ENCODE measurements at regions not wholly inside any gene's neighbourhood (a gene's known extent, or its start where the extent isn't known, plus 50 kb on each side); places are given as distances from the start of the nearest gene placed in this dataset.

GRCh38 chr17:77068915-77069314, 71.9 kb upstream of the SEC14L1 start:
- TF ChIP-seq EZH2 (IDR thresholded peaks at IDR 0.05; ENCODE audit: borderline replicate concordance, low read depth, low read length, severe bottlenecking) (no peak), CTCF (IDR thresholded peaks at IDR 0.05; ENCODE audit: borderline replicate concordance, extremely low read depth, low read length, poor library complexity, severe bottlenecking) (no peak)
